H9 (cell line): ENCODE measurements at regions not wholly inside any gene's neighbourhood (a gene's known extent, or its start where the extent isn't known, plus 50 kb on each side); places are given as distances from the start of the nearest gene placed in this dataset.

ENCODE experiments used
- DNase-seq: peaks from one replicate; pipeline ENCODE4 v3.0.0-alpha.2; 2017
- H2AFZ ChIP-seq: one replicate; pipeline ENCODE4 v1.6.1; 2013; ENCODE audit warnings: mild to moderate bottlenecking, low read length, control low read depth, moderate library complexity
- H2AK5ac ChIP-seq: 2 replicates; pipeline ENCODE4 v1.6.1; 2013; ENCODE audit warnings: low read length, control low read depth, mixed read lengths; ENCODE audit not compliant: insufficient read length
- H2BK120ac ChIP-seq: one replicate; pipeline ENCODE4 v1.6.1; 2013; ENCODE audit warnings: low read depth, mild to moderate bottlenecking, low read length, control low read depth, inconsistent platforms; ENCODE audit not compliant: poor library complexity, severe bottlenecking
- H2BK12ac ChIP-seq: 2 replicates; pipeline ENCODE4 v1.6.1; 2013; ENCODE audit warnings: low read length, control low read depth, mixed read lengths, low read depth; ENCODE audit not compliant: insufficient read length
- H2BK15ac ChIP-seq: 2 replicates; pipeline ENCODE4 v1.6.1; 2013; ENCODE audit warnings: low read depth, low read length, control low read depth
- H2BK20ac ChIP-seq: one replicate; pipeline ENCODE4 v1.6.1; 2013; ENCODE audit warnings: low read depth, mild to moderate bottlenecking, low read length, control low read depth, inconsistent platforms; ENCODE audit not compliant: poor library complexity, severe bottlenecking
- H2BK5ac ChIP-seq: 2 replicates; pipeline ENCODE4 v1.6.1; 2013; ENCODE audit warnings: low read length, control low read depth, mixed read lengths; ENCODE audit not compliant: insufficient read length
- H3K14ac ChIP-seq: 2 replicates; pipeline ENCODE4 v1.6.1; 2013; ENCODE audit warnings: low read length, control low read depth; ENCODE audit not compliant: insufficient read depth
- H3K18ac ChIP-seq: 2 replicates; pipeline ENCODE4 v1.6.1; 2013; ENCODE audit warnings: low read depth, mild to moderate bottlenecking, mixed read lengths, low read length, control low read depth; ENCODE audit not compliant: insufficient read length
- H3K23ac ChIP-seq: 2 replicates; pipeline ENCODE4 v1.6.1; 2013; ENCODE audit warnings: low read length, control low read depth, mixed read lengths, low read depth; ENCODE audit not compliant: insufficient read length
- H3K23me2 ChIP-seq: 2 replicates; pipeline ENCODE4 v1.6.1; 2013; ENCODE audit warnings: low read depth, mild to moderate bottlenecking, mixed read lengths, low read length, control low read depth; ENCODE audit not compliant: insufficient read length, poor library complexity, severe bottlenecking
- H3K27ac ChIP-seq: 2 replicates; pipeline ENCODE4 v1.5.1; 2013; ENCODE audit warnings: low read length, control low read depth, mixed read lengths, low read depth; ENCODE audit not compliant: insufficient read length
- H3K27me3 ChIP-seq: 2 replicates; pipeline ENCODE4 v1.6.1; 2013; ENCODE audit warnings: low read length, control low read depth, inconsistent platforms; ENCODE audit not compliant: insufficient read depth
- H3K4ac ChIP-seq: 2 replicates; pipeline ENCODE4 v1.6.1; 2013; ENCODE audit warnings: low read depth, mild to moderate bottlenecking, control low read depth, inconsistent platforms, low read length, moderate library complexity
- H3K4me1 ChIP-seq: 2 replicates; pipeline ENCODE4 v1.6.1; 2013; ENCODE audit warnings: low read length, control low read depth, inconsistent platforms; ENCODE audit not compliant: insufficient read depth
- H3K4me2 ChIP-seq: 2 replicates; pipeline ENCODE4 v1.6.1; 2013; ENCODE audit warnings: low read length, control low read depth, mixed read lengths; ENCODE audit not compliant: insufficient read length, insufficient read depth
- H3K56ac ChIP-seq: 2 replicates; pipeline ENCODE4 v1.6.1; 2013; ENCODE audit warnings: low read depth, mild to moderate bottlenecking, mixed read lengths, low read length, control low read depth; ENCODE audit not compliant: insufficient read length
- H3K79me1 ChIP-seq: 2 replicates; pipeline ENCODE4 v1.6.1; 2013; ENCODE audit warnings: low read depth, mild to moderate bottlenecking, moderate library complexity, low read length, control low read depth, inconsistent platforms; ENCODE audit not compliant: insufficient read depth, poor library complexity, severe bottlenecking
- H3K79me2 ChIP-seq: 2 replicates; pipeline ENCODE4 v1.6.1; 2013; ENCODE audit warnings: low read length, control low read depth, inconsistent platforms; ENCODE audit not compliant: insufficient read depth
- H3K9ac ChIP-seq: 2 replicates; pipeline ENCODE4 v1.6.1; 2013; ENCODE audit warnings: low read length, control low read depth, mixed read lengths; ENCODE audit not compliant: insufficient read length; ENCODE audit errors: extremely low read depth
- H3K9me3 ChIP-seq: one replicate; pipeline ENCODE4 v1.6.1; 2013; ENCODE audit warnings: low read depth, low read length, inconsistent platforms; ENCODE audit not compliant: control insufficient read depth
- H3T11ph ChIP-seq: one replicate; pipeline ENCODE4 v1.6.1; 2013; ENCODE audit warnings: mild to moderate bottlenecking, low read length, control low read depth, inconsistent platforms
- H4K20me1 ChIP-seq: one replicate; pipeline ENCODE4 v1.6.1; 2013; ENCODE audit not compliant: control insufficient read depth, insufficient read length, insufficient read depth
- H4K5ac ChIP-seq: 2 replicates; pipeline ENCODE4 v1.6.1; 2013; ENCODE audit warnings: low read depth, mild to moderate bottlenecking, mixed read lengths, low read length, control low read depth; ENCODE audit not compliant: insufficient read length
- H4K8ac ChIP-seq: replicated peaks from 2 replicates; pipeline ENCODE4 v1.6.1; 2013; ENCODE audit warnings: low read length, control low read depth, mixed read lengths, low read depth; ENCODE audit not compliant: insufficient read length
- H4K91ac ChIP-seq: 2 replicates; pipeline ENCODE4 v1.6.1; 2013; ENCODE audit warnings: low read depth, mild to moderate bottlenecking, moderate library complexity, mixed read lengths, low read length, control low read depth; ENCODE audit not compliant: insufficient read length
- H3K27ac Mint-ChIP-seq, 3 experiments: 2 replicates in 2 of 3; 3 replicates in 1 of 3; pipeline ENCODE4 v1.8.0; 2020 to 2021; ENCODE audit warnings: mixed read lengths in 3 of 3, mild to moderate bottlenecking in 1 of 3, moderate library complexity in 1 of 3
- H3K27me3 Mint-ChIP-seq: 2 replicates; pipeline ENCODE4 v1.8.0; 2021; ENCODE audit warnings: low read depth, mild to moderate bottlenecking, moderate library complexity, mixed read lengths
- H3K36me3 Mint-ChIP-seq, 3 experiments: 2 replicates in 2 of 3; 3 replicates in 1 of 3; pipeline ENCODE4 v1.8.0; 2020 to 2021; ENCODE audit warnings: low read depth in 3 of 3, mixed read lengths in 3 of 3; ENCODE audit not compliant: insufficient read depth in 1 of 3
- H3K4me1 Mint-ChIP-seq, 2 experiments: 2 replicates each; pipeline ENCODE4 v1.8.0; 2020; ENCODE audit warnings: mixed read lengths in 2 of 2
- H3K4me3 Mint-ChIP-seq, 2 experiments: 2 replicates in 1 of 2; 3 replicates in 1 of 2; pipeline ENCODE4 v1.8.0; 2020 to 2021; ENCODE audit warnings: mild to moderate bottlenecking in 2 of 2, mixed read lengths in 2 of 2, moderate library complexity in 1 of 2
- H3K9me3 Mint-ChIP-seq, 2 experiments: 2 replicates in 1 of 2; 3 replicates in 1 of 2; pipeline ENCODE4 v1.8.0; 2020; ENCODE audit warnings: mild to moderate bottlenecking in 2 of 2, mixed read lengths in 2 of 2, moderate library complexity in 1 of 2
- WGBS: extraction: QIAGEN DNeasy Blood & Tissue Kit; methylation state at CpG from one replicate; pipeline ENCODE4 v1.1.7; 2013; ENCODE audit warnings: missing lambda C conversion rate, low lambda C conversion rate, mixed read lengths; ENCODE audit not compliant: insufficient read length; ENCODE audit errors: extremely low coverage; 5-methylcytosine and 5-hydroxymethylcytosine counted together
- TF ChIP-seq, protein P1 (sequence below): fragments of 200-600 bp; sonication (generic); conservative IDR thresholded peaks from 3 replicates; pipeline ENCODE4 v1.8.0; 2021; ENCODE audit warnings: antibody characterized with exemption, mild to moderate bottlenecking

DNA sequence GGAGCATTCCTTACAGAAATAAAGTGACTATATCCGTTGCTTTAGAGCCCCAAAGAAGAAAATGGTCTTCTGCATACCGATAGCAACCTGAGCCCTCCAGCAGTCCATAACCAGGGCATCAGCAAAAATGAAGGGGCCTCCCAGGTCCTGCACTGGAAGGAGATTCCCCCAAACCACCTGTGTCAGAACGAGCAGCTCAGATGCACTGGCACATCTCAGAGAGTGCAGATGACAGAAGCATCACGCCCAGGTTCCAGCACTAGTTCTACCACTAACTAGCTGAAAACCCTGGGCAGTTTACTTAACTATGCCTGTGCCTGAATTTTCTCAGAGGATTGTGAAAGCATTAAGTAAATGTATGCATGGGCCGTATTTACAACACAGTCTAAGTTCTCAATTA lies 466.7 kb upstream of the MYT1L start:
- Histone ChIP-seq H2BK5ac (no peak overlapping the region), H4K91ac (no peak overlapping the region), H2BK12ac (no peak overlapping the region), H3K18ac (no peak overlapping the region), H4K20me1 (no peaks in the 10 kb centered on the region), H3K4me2 (no peak overlapping the region), H3K4ac (no peak overlapping the region), H2BK120ac (no peak overlapping the region), H2AK5ac (no peak overlapping the region), H3K56ac (no peak overlapping the region), H3K9ac (no peak overlapping the region), H3K23me2 (no peaks in the 10 kb centered on the region), H3K27me3 (no peaks in the 10 kb centered on the region), H3K79me1 (no peaks in the 10 kb centered on the region), H3K23ac (no peak overlapping the region), H3K79me2 (no peaks in the 10 kb centered on the region), H3K9me3 (no peaks in the 10 kb centered on the region), H2AFZ (no peak overlapping the region), H4K8ac (no peak overlapping the region), H4K5ac (no peak overlapping the region), H3T11ph (no peak overlapping the region), H2BK15ac (no peak overlapping the region), H3K14ac (no peak overlapping the region), H2BK20ac (no peak overlapping the region), H3K27ac (no peak overlapping the region), H3K4me1 (no peaks in the 10 kb centered on the region)
- no CpG with 5 or more reads among the region's 5 CpGs for WGBS
- DNase-seq: no peak
- Mint-ChIP-seq H3K4me1 (peaks cover 3 to 7% of the 10 kb centered on the region in 2 experiments; a peak in 2 of 4 replicates), H3K27ac (no peak overlapping the region), H3K36me3 (peaks cover 0 to 15% (median 14%) of the 10 kb centered on the region in 3 experiments; a peak in 5 of 7 replicates), H3K4me3 (no peak overlapping the region), H3K27me3 (peaks cover 16% of the 10 kb centered on the region), H3K9me3 (peaks cover 17 to 23% of the 10 kb centered on the region in 2 experiments)
- TF ChIP-seq, protein P1, sequence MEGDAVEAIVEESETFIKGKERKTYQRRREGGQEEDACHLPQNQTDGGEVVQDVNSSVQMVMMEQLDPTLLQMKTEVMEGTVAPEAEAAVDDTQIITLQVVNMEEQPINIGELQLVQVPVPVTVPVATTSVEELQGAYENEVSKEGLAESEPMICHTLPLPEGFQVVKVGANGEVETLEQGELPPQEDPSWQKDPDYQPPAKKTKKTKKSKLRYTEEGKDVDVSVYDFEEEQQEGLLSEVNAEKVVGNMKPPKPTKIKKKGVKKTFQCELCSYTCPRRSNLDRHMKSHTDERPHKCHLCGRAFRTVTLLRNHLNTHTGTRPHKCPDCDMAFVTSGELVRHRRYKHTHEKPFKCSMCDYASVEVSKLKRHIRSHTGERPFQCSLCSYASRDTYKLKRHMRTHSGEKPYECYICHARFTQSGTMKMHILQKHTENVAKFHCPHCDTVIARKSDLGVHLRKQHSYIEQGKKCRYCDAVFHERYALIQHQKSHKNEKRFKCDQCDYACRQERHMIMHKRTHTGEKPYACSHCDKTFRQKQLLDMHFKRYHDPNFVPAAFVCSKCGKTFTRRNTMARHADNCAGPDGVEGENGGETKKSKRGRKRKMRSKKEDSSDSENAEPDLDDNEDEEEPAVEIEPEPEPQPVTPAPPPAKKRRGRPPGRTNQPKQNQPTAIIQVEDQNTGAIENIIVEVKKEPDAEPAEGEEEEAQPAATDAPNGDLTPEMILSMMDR: no peak
